ENCODE measurements at regions not wholly inside any gene's neighbourhood (a gene's known extent, or its start where the extent isn't known, plus 50 kb on each side); places are given as distances from the start of the nearest gene placed in this dataset.

DNA sequence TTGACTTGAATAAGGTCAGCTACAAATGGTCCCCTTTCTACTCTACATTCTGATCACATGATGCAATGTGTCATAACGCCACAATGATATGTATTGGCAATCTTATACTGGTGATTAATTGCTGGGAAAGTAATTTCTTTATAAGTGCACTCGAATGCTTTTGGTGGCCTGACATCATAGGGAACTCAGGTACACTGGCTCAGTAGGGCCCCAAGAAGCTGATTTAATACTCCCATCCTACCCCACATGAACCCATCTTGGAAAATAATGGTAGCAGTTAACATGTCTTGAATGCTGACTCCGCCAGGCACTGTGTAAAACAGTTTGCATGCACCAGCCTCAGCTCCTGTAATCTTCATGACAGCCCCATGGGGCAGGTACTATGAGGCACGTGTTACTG lies 186.9 kb downstream of the SNX10 start:
- intact Hi-C loops (cut with micrococcal nuclease) (no loop called here), in situ Hi-C loops (cut with MboI) (loop anchor here (25.0 kb wide), 1 partner anchor 91 kb away; no protein-coding TSS in a partner anchor)
- TF ChIP-seq TFE3 (CRISPR knock-in tag; IDR thresholded peaks at IDR 0.05), result peak; percentile 46
- no peak for TF ChIP-seq ZNF318 (IDR thresholded peaks at IDR 0.05; ENCODE audit: borderline replicate concordance in 1 of 2, low read depth in 1 of 2)
- Histone ChIP-seq H3K9me1 (ENCODE audit: control insufficient read depth, insufficient read depth, low read length) (no peaks in the 10 kb centered on the region), H3K36me3 (ENCODE audit: control insufficient read depth, insufficient read depth, low read length) (no peaks in the 10 kb centered on the region), H3K27ac (ENCODE audit: extremely low read depth, low read depth, low read length) (no peak overlapping the region), H3K9ac (ENCODE audit: insufficient read depth in 1 of 2, low read depth in 2 of 2, low read length in 2 of 2) (no peak overlapping the region), H2AFZ (ENCODE audit: low read depth, low read length) (no peak overlapping the region), H3K4me2 (ENCODE audit: insufficient read depth, low read length) (no peak overlapping the region), H3K4me1 (replicated peaks in 1 of 2; ENCODE audit: control insufficient read depth in 2 of 2, insufficient read depth in 2 of 2, low read length in 2 of 2) (no peaks in the 10 kb centered on the region), H3K27me3 (ENCODE audit: control insufficient read depth in 2 of 2, insufficient read depth in 2 of 2, low read length in 2 of 2) (peaks cover 20 to 33% of the 10 kb centered on the region in 2 experiments; a peak in 4 of 5 replicates), H4K20me1 (replicated peaks; ENCODE audit: control insufficient read depth, insufficient read depth, low read length) (no peaks in the 10 kb centered on the region), H3K79me2 (ENCODE audit: control insufficient read depth, insufficient read depth, low read length) (no peaks in the 10 kb centered on the region), H3K4me3 (no peak overlapping the region), H3K9me3 (replicated peaks; ENCODE audit: control insufficient read depth, insufficient read depth, low read depth, low read length) (no peaks in the 10 kb centered on the region)
- ATAC-seq (no peak), FAIRE-seq (no peak), DNase-seq (ENCODE audit: extremely low read depth in 1 of 4, low spot score in 3 of 4) (no peak)
- BruUV-seq (replicated peaks), result no TSS peak
- POLR2A ChIA-PET, result interaction anchor here (1.5 kb wide), 1 partner anchor 11 kb away, joined by 6 read pairs; no protein-coding TSS in a partner anchor
- WGBS (ENCODE audit: insufficient coverage, low coverage, missing lambda C conversion rate), result 0% methylated on average over 4 of the region's 4 CpGs
- CTCF ChIA-PET (ENCODE audit: low intra/inter-chr PET ratio), result no interaction called here

All from K562 (cell line).